RPMI7951 (cell line): ENCODE measurements at regions not wholly inside any gene's neighbourhood (a gene's known extent, or its start where the extent isn't known, plus 50 kb on each side); places are given as distances from the start of the nearest gene placed in this dataset.

Source experiments
- DNase-seq: peaks from one replicate; pipeline ENCODE4 v3.0.0-alpha.2; 2012; ENCODE audit warnings: low read depth

DNA sequence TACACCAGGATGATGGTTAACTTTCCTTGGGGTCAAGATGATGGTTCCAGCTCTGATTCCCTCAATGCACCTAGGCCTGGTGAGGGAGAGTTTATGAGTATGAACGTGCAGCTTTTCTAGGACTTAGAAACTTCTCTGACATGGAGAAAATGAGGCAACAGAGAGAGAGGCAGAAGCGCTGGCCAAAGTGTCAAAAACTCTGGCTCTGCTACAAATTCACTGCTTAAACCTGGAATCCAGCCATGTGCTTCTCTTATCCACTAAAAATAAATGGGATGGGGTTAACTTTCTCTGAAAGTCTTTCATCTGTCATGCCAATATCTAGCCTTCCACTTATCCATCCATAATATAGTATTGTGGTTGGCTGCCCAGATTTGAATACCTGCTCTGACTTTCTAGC lies 568.7 kb downstream of the MED13L start:
- DNase-seq: no peak

DNA sequence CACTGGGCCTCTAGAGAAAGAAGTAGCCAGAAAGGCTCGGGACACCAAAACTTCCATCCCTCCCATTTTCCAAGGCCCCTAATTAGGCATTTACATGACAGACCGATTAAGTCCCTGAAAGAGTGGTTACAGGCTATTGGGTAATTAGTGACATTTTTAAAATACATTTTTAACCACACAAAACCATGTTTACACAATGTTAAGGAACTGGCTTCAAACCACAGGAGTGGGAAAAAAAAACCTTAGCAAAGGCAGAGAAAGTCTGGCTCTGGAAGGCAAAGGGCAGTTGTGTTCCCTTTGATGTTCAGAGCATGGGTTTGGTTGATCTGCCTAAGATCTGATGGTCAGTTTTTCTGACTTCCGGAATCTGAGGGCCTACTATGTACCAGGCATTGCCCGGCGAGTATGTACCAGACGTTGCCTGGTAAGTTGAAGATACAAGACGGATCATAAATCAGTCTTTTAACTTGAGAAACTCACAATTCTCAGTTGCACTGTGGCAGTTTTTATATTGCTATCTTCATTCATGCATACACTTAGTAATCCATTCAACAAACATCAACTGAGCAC lies 576.5 kb downstream of the MED13L start:
- DNase-seq: peak; percentile 4

DNA sequence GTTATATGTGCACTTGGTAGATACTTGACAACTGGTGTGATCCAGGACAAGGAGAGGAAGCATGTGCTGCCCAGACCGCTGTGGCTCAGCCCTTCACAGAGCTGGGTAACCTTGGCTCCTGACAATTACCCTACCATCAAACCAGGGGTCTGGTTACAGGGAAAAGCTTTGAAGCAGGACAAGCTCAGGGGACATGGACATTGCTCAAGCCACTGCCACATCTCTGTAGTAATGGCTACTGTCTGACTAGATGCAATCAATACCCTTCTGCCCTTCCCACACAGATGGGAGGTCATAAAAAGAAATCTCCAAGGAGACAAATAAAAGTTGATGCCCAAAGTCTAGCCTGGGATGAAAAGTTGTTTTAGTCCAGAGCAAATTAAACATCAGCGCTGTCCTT lies 577.4 kb downstream of the MED13L start:
- DNase-seq: no peak

DNA sequence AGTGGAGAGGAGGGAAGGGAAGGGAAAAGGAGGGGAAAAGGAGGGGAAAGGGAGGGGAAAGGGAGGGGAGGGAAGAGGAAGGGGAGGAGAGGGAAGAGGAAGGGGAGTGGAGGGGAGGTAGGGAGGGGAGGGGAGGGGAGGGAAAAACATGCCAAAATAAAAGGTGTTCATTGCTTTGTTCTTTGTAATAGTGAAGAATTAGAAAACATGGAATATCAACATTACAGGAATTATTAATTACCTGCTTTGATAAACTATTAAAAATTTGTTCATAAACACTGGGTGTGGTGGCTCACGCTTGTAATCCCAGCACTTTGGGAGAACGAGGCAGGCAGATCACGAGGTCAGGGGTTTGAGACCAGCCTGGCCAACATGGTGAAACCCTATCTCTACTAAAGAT lies 579.2 kb downstream of the MED13L start:
- no peak for DNase-seq

DNA sequence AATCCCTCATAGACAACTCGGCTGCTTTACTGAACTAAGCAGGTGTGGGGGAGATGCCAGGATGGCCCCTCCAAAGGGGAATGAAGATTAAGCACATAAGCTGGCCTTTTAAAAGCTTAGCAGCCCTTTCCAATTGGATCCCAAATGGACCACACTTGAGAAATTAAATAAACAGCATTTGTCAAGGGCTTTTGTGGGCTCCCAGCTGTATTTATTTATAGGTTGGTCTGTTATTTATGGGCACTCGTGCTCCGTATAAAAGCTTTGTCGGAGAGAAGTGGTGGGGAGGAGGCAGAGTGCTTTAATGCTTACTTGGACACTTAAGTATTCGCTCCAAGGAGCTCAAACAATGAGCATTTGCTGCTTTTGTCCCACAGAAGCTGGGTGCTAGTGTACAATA lies 580.2 kb downstream of the MED13L start:
- DNase-seq: no peak

DNA sequence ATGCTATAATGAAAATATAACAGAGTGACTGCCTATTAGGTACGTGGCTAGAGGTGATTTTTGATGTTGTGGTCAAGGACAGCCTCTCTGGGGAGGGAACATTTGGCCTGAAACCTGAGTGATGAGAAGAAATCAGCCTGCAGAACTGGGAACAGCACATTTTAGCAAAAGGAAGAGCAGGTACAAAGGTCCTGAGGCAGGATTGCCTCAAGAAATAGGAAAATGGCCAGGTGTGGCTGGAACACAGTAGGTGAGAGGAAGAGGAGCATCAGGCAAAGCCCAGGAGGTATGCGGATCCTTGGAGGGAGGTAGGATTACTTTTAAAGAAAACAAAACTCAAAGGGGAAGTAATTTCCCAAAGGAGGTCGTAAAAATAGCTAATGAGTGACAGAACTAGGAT lies 582.9 kb downstream of the MED13L start:
- no peak for DNase-seq

DNA sequence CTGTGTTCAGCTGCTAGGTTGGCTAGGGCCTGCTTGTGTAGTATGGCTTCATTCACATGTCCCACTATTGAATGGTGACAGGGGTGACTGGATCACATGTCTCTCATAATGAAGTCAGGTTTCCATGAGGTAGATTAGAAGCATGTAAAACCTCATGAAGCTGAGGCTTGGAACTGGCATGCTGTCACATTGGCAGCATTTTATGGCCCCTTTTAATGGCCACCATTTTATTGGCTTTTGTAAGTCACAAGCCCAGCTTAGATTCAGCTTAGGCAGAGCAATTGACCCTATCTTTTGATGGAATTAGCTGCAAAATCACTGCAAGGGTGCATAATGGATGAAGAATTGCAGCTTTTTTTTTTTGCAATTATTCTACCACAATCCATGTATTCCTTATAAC lies 583.5 kb downstream of the MED13L start:
- DNase-seq: no peak

DNA sequence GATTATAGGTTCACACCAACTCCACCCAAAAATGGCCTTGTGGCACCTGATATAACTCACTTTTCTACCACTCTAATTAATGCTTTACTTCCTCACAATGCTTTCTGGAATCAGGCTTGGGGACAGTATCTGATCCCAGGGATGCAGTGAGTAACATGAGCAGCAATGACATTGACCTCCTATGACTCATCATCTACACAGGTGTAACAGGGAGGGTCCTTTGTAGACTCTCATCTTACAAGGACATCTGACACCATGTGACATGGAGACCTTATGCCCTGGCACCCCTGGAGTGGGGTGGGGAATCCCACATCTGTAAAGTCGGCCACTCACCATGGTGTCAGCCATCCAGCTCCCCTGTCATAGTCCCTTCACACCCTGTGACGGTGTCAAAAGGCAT lies 586.4 kb downstream of the MED13L start:
- no peak for DNase-seq

DNA sequence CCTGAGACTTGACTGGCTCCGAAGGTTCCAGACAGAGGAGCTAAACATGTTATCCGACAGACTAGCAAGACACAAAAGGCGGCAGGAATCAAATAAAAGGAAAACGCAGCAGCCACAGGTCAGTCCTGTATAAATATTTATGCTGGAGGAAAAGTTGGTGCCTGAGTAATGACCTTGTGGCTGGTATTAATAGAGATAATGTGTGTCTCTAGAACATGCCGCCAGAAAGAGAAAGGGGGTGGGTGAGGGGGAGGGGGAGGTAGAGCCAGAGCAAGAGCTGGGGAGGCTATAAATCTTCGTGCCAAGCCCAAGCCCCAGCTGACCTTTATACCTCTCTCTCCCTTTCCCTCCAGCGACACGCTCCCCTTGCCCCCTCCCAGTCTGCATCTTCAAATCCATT lies 590.4 kb downstream of the MED13L start:
- no peak for DNase-seq

DNA sequence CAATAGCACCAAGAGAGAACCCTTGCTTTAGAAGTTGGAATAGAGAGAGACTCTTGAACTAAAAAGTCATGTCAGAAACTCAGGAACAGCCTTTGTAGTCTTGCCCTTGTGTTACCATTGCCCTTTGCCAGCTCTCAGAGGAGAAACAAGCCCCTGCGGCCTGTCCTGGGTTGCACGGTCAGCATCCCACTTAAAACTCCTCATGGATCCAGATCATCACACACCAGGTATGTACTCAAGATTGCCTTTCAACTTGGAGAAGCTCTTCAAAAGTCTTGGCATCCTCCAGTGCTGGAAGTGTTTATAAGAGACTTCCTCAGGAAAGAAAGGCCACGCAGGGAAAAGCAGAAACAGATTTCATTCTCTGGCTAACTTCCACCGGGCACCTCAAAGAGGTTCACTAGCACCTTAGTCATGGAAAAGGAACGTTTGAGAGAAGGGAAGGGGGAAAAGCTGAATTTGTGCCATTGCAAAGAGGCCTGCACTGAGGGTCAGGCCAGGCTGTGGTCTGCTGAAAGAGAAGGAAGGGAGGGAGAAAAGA lies 594.2 kb downstream of the MED13L start:
- no peak for DNase-seq

DNA sequence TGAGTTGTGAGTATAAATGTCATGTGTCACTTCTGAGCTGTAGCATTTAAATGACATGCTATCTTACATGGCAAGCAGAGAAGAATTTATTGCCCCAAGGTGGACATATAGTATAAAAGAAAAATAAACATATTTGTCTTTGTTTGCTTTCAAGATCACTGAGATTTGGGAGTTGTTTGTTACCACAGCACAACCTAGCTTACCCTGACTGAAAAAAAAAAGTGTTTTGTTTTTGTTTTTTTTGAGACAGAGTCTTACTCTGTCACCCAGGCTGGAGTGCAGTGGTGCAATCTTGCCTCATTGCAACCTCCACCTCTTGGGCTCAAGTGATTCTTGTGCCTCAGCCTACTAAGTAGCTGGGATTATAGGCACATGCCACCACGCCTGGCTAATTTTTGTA lies 596.5 kb downstream of the MED13L start:
- DNase-seq: no peak

DNA sequence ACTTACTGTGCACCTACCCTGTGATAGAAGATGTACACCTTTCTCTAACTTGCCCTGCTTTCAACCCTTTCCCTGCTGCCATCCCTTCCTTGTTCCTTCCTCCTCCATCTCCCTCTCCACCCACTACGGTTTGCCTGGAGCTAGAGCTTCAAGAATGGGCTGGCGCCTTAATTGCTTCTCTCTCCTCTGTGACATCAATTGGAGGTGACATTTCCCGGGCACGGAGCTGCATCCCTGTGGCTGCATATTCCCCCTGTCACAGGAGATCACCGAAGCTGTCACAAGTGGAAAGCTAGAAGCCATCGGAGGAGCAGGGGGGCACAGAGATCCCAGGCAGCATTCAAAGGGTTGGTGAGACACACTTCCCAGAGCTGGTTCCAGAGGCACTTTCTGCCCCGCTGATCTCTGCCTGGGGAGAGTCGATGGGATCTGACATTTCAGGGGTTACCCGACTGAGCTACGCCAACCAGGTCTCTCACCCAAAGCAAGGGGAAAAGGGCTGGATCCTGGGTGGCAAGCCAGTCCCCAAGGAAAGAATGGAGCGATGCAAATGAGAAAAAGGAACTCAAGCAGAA lies 604.9 kb downstream of the MED13L start:
- DNase-seq: no peak

DNA sequence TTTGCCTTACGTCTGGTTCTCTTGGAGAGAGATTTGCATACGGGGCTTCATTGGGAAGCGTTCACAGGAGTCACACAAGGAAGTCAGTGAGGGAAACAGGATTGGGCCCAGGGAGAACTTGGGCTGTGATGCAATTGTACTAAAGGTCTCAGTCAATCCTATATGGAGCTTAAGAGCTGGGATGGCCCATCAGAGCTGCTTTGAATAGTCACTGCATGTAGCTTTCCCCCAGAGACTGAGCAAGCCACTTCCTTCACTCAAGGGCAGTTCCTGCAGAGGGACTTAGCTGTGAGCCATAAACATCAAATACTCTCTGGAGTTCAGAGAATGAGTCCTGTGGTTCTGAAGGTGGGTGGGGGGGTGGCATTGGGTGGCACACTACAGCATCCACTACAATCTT lies 605.4 kb downstream of the MED13L start:
- DNase-seq: no peak

DNA sequence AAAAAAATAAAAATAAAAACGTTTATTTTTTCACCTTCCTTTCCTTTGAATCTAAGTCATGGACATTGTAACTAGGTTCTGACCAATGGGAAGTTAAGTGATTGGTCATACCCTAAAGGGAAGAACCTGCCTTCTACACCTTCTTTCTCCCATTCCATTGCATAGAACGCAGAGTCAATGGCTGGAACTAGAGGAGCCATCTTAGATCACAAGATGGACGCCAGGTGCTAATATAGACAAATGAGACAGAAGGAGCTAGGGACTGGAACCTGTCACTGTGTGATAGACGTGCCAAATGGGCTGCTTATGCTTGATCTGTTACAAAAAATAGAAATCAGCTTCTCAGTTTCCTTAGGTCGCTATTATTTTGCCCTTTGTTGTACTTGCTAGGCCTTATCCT lies 606.6 kb downstream of the MED13L start:
- DNase-seq: no peak

DNA sequence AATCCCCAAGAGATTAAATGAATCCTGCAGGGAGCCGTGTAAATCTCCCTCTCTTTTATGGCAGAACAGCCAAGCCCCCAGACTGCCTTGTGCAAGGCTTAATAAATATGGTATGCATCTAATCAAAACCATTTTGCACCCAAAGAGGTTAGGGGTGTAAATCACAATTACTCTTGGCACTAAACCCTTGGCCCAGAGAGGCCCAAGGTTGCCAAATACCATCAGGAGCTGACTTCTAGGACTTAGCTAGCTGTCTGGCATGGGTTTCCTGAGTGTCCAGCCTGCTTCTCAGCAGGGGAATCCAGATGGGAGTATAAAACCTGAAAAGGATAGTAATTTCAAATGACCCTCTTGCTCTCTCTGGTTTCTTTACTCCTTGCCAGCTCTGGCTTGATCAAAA lies 610.4 kb downstream of the MED13L start:
- DNase-seq: no peak

DNA sequence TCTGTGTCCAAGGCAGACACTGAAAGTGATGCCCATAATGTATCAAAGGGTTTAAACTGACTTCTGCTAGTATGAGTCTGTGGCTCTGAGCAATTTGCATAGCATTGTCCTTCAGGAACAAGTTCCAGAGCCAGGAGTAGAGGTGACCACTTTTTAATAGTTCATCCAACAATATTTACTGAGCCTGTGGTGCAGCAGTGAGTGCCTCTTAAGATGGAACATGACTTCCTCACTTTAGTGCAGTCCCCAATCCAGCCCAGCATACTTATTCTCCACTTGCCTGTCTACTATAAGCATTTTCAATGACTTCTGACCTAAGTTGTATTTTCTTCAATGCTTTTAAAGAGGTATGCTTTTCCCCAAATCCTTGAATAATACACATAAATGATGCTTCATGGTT lies 611.3 kb downstream of the MED13L start:
- no peak for DNase-seq

DNA sequence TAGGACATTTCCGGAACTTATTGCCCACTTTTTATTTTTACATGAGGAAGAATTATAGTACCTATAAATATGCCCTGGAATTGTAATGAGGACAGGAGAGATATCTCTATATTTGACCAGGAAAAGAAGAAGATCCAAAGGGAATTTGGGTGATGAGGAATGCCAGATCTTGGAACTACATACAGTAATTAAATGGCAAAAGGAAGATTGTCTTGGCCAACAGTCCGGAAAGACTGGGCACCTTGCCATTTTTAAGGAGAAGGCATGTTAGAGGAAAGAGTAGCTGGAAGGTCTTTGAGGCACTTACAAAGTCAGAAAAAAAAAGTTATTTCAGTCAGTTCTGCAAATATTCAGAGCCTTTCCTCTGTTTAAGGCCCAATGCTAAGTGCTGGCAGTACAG lies 616.4 kb downstream of the MED13L start:
- peak; percentile 42 for DNase-seq

DNA sequence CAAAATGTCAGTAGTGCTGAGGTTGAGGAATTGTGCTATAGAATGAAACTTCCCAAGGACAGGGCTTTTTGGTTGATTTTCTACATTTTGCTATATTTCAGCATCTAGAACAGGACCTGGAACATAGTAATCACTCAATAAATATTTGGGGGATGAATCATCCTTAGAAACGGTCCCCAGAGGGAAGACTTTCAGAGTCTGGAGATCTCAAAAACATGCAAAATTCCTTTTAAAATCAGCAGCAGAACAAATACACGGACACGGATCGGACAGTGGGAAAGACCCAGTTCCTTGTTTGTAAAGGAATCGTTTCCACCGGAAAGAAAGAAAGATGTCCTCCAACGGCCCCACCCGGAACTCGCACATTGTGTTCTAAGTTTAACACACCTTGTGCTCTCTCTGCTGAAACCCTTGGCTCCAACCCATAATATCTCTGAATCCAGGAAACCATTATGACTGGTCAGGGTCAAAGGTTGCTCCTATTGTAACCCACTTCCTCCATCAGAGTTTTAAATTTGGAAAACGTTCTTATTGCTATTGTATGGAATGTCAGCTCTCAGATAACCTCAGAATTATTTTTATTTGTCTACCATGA lies 617.2 kb downstream of the MED13L start:
- peak; percentile 58 for DNase-seq

DNA sequence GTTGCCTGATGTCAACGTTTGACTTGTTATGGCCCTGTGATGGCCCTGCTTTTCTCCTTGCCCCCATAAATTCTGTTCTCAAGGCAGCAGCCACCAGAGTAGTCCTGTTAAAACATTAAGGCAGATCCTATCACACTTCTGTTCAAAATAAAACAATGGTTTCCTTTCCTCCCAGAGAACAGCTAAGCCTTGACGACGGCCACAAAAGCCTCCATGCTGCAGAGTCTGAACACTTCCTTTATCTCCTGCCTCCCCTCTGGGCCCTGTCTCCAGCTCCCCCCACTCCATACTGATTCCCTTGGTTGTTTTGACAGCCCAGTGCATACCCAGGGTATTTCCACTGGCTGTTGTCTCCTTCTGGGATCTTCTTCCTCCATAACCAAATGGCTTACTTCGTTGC lies 618.1 kb downstream of the MED13L start:
- DNase-seq: no peak

DNA sequence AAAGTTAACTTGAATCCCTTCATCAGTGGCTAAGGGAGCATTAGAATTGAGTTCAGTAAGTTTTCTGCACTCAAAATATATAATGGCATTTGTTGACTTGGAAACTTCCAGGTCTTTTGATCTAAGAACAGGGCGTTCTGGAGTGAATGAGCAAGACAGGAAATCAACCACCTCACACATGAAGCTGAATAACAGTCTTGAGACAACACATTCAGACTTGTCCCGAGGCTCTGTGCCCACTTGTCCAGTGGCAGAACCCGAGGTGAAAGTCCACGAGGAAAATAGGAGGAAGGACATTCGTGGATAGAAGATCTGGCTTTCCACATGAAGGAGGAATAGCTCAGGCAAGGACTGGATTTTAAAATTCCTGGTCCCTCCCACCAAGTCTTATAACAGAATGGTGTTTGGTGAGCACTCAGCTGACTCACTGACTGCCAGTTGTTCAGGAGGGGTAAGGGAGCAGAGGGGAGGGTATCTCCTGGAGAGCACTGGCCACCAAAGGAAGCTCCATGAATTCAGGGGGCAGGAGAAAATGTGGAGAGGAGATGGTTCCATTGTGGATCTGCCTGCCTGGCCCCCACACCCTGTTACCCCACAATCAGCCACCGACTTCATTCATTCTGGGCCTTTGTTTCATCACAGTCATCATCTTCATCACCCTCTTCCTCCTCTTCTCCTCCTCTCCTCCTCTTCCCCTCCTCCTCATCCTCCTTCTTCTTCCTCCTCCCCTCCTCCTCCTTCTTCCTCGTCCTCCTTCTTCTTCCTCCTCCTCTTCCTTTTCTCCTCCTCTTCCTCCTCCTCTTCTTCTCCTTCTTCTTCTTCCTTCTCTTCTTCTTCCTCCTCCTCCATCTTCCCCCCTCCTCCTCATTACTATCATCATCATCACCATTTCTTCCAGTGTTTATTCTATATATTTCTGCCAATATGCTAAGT lies 620.1 kb downstream of the MED13L start:
- no peak for DNase-seq

DNA sequence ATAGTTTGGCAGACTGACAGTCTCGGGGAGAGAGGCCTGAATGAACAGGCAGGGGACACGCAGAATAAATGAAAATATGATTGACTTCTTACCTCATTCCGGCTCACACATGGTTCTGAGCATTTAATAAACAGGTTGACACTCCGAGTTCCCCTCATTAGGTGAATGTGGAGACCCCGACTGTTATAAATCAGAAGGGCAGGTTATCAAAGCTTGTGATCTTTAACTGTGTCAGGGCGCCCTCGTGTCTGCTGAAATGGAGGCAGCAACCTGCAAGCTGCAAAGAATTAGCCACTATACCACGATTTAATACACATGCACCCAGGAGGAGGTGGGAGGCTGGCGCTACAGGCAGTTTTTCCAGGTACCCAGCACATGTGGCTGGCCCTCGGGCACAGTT lies 627.5 kb downstream of the MED13L start:
- DNase-seq: no peak

DNA sequence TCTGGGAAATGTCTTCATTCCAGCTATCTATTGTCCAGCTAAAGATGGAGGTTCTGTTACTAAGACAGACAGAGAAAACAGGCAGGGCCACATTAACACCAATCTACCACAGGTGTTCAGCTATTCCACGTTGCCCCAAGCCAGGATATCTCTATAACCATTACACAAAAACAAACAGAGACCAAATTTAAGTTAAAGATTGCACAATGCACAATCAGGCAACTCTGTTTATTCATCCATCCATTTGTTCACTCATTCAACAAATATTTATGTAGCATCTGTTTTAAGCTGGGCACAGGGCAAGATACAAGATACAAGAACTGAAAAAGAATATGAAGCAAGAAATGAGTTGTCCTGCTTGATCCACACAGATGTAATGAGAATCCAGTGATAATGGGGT lies 629.0 kb downstream of the MED13L start:
- DNase-seq: no peak

DNA sequence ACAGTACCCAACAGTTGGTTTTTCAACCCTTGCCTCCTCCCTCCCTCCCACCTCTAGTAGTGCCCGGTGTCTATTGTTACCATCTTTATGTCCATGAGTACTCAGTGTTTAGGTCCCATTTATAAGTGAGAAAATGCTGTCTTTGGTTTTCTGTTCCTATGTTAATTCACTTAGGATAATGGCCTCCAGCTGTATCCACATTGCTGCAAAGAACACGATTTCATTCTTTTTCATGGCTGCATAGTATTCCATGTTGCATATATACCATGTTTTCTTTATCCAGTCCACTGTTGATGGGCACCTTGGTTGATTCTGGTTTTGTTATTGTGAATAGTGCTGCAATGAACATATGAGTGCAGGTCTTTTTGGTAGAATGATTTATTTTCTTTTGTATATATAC lies 631.3 kb downstream of the MED13L start:
- DNase-seq: no peak
